ENCODE measurements at regions not wholly inside any gene's neighbourhood (a gene's known extent, or its start where the extent isn't known, plus 50 kb on each side); places are given as distances from the start of the nearest gene placed in this dataset.

DNA sequence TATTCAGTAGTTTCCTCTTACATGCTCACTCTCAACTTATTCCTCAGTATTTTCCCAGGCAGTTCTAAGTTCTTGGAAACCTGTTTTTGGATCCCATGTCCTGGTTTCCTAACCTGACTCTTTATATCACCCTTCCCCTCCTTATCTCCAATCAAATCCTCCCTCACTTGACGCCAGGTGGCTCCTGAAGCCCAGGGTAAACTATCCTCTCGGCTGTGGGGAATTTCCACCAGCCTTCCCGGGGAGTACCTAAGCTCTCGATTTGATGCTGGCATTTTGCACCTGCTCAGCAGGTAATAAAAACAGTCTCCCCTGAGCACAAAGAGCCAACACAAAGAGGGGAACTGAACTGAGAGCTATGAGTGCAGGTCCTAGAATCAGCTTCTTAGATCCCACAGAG is 538.0 kb downstream of the SLC4A3 start:
- TF ChIP-seq, protein P1, sequence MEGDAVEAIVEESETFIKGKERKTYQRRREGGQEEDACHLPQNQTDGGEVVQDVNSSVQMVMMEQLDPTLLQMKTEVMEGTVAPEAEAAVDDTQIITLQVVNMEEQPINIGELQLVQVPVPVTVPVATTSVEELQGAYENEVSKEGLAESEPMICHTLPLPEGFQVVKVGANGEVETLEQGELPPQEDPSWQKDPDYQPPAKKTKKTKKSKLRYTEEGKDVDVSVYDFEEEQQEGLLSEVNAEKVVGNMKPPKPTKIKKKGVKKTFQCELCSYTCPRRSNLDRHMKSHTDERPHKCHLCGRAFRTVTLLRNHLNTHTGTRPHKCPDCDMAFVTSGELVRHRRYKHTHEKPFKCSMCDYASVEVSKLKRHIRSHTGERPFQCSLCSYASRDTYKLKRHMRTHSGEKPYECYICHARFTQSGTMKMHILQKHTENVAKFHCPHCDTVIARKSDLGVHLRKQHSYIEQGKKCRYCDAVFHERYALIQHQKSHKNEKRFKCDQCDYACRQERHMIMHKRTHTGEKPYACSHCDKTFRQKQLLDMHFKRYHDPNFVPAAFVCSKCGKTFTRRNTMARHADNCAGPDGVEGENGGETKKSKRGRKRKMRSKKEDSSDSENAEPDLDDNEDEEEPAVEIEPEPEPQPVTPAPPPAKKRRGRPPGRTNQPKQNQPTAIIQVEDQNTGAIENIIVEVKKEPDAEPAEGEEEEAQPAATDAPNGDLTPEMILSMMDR (IDR thresholded peaks at IDR 0.05 in 8 of 11, conservative IDR thresholded peaks at IDR 0.05 in 3 of 11): no peak
- TF ChIP-seq POLR2A (IDR thresholded peaks at IDR 0.05) (no peak), POLR2AphosphoS5 (IDR thresholded peaks at IDR 0.05) (no peak)
